HCT116 (cell line): ENCODE measurements at regions not wholly inside any gene's neighbourhood (a gene's known extent, or its start where the extent isn't known, plus 50 kb on each side); places are given as distances from the start of the nearest gene placed in this dataset.

Experiments used
- ATAC-seq: fragments of 200-7000 bp; cut with Tn5 transposase; 2 replicates; pipeline ENCODE4 v1.9.1; 2020; ENCODE audit warnings: mild to moderate bottlenecking, moderate library complexity
- BruUV-seq: library from RNA; stranded (reverse); fragments of 400-500 nt; replicated peaks from 2 replicates; lab custom pipeline; 2021; lab: Mats Ljungman, UMichigan
- CTCF ChIA-PET: fragments of 300-600 bp; sonication (Branson Sonifier 250); formaldehyde crosslinking; loops from one replicate; lab custom pipeline; 2021; ENCODE audit warnings: antibody characterized with exemption; lab: Charles Lee
- POLR2A ChIA-PET: fragments of 300-600, 350-600 bp; sonication (Branson Sonifier 250); formaldehyde crosslinking; loops from one replicate; lab custom pipeline; 2021; ENCODE audit warnings: antibody characterized with exemption; lab: Charles Lee
- RAD21 ChIA-PET, 2 experiments: fragments of 300-600 bp; sonication (Branson Sonifier 250); formaldehyde crosslinking; loops; one replicate each; lab custom pipeline; 2023; ENCODE audit warnings: low total read pairs in 2 of 2; ENCODE audit not compliant: uncharacterized antibody in 2 of 2, unreplicated experiment in 2 of 2, low non-redundant PET in 1 of 2; lab: Charles Lee
- DNase-seq: peaks from one replicate; pipeline ENCODE4 v3.0.0-alpha.2; 2010; ENCODE audit warnings: low read depth, low spot score
- H2AFZ ChIP-seq: fragments of 200-600 bp; shearing (Covaris generic), sonication (generic); 2 replicates; pipeline ENCODE4 v1.6.1; 2017; ENCODE audit warnings: low read depth, mixed run types, mixed read lengths, antibody characterized with exemption, low read length; ENCODE audit not compliant: poor library complexity, severe bottlenecking
- H3K27ac ChIP-seq: 2 replicates; pipeline ENCODE4 v1.5.1; 2012; ENCODE audit warnings: low read depth, low read length
- H3K27me3 ChIP-seq: fragments of 200-600 bp; sonication (generic); 2 replicates; pipeline ENCODE4 v1.6.1; 2016; ENCODE audit warnings: mixed run types, low read length, mixed read lengths; ENCODE audit not compliant: insufficient read depth
- H3K36me3 ChIP-seq, 2 experiments: fragments of 200-500 bp in 1 of 2; fragments of 200-600 bp in 1 of 2; sonication (Bioruptor generic) in 1 of 2; sonication (generic) in 1 of 2; 2 replicates each; pipeline versions ENCODE4 v1.5.1 to v1.6.1; 2014 to 2016; ENCODE audit warnings: low read length in 2 of 2, inconsistent platforms in 1 of 2, mixed read lengths in 1 of 2, mixed run types in 1 of 2; ENCODE audit not compliant: insufficient read depth in 2 of 2, control insufficient read depth in 1 of 2
- H3K4me1 ChIP-seq, 2 experiments: fragments of 200-600 bp in 1 of 2; sonication (generic) in 1 of 2; 2 replicates each; pipeline versions ENCODE4 v1.5.1 to v1.6.1; 2012 to 2017; ENCODE audit warnings: low read length in 2 of 2, inconsistent platforms in 1 of 2, mild to moderate bottlenecking in 1 of 2, mixed read lengths in 1 of 2, mixed run types in 1 of 2, moderate library complexity in 1 of 2; ENCODE audit not compliant: insufficient read depth in 2 of 2, control insufficient read depth in 1 of 2
- H3K4me2 ChIP-seq: fragments of 200-600 bp; sonication (generic); 2 replicates; pipeline ENCODE4 v1.6.1; 2017; ENCODE audit warnings: mixed run types, low read length, mixed read lengths
- H3K4me3 ChIP-seq, 2 experiments: fragments of 200-600 bp in 1 of 2; sonication (generic) in 1 of 2; replicated peaks in 1 of 2; 2 replicates each; pipeline ENCODE4 v1.5.1; 2011 to 2016; ENCODE audit warnings: low read length in 2 of 2, control low read depth in 1 of 2, low read depth in 1 of 2, mild to moderate bottlenecking in 1 of 2, mixed read lengths in 1 of 2, mixed run types in 1 of 2
- H3K79me2 ChIP-seq: fragments of 200-600 bp; sonication (generic); 2 replicates; pipeline ENCODE4 v1.6.1; 2017; ENCODE audit warnings: mild to moderate bottlenecking, mixed run types, low read length, moderate library complexity, mixed read lengths; ENCODE audit not compliant: insufficient read depth
- H3K9ac ChIP-seq: fragments of 200-600 bp; sonication (generic); 2 replicates; pipeline ENCODE4 v1.6.1; 2016; ENCODE audit warnings: low read length, mixed read lengths
- H3K9me2 ChIP-seq: fragments of 200-600 bp; sonication (generic), shearing (Covaris generic); 2 replicates; pipeline ENCODE4 v1.6.1; 2017; ENCODE audit warnings: mixed run types, mild to moderate bottlenecking, moderate library complexity; ENCODE audit not compliant: insufficient read depth
- H3K9me3 ChIP-seq, 2 experiments: fragments of 200-500 bp in 1 of 2; fragments of 200-600 bp in 1 of 2; sonication (Bioruptor generic) in 1 of 2; sonication (generic) in 1 of 2; 2 replicates each; pipeline ENCODE4 v1.6.1; 2014 to 2017; ENCODE audit warnings: low read length in 2 of 2, mixed read lengths in 2 of 2, inconsistent platforms in 1 of 2, low read depth in 1 of 2, mild to moderate bottlenecking in 1 of 2, mixed run types in 1 of 2, moderate library complexity in 1 of 2; ENCODE audit not compliant: control insufficient read depth in 1 of 2, insufficient read depth in 1 of 2
- H4K20me1 ChIP-seq: fragments of 200-600 bp; sonication (generic), shearing (Covaris generic); 2 replicates; pipeline ENCODE4 v1.6.1; 2017; ENCODE audit warnings: mixed run types, mild to moderate bottlenecking, moderate library complexity; ENCODE audit not compliant: insufficient read depth
- CEBPB ChIP-seq: IDR thresholded peaks from 2 replicates; pipeline ENCODE4 v1.6.1; 2012; ENCODE audit warnings: low read depth
- CTCF ChIP-seq, 3 experiments: fragments of 200-600 bp in 1 of 3; sonication (generic) in 1 of 3; IDR thresholded peaks in 2 of 3; conservative IDR thresholded peaks in 1 of 3; 2 replicates each; pipeline ENCODE4 v1.5.1; 2012 to 2017; ENCODE audit warnings: low read depth in 2 of 3, low read length in 2 of 3, antibody characterized with exemption in 1 of 3, borderline replicate concordance in 1 of 3, control low read depth in 1 of 3, mild to moderate bottlenecking in 1 of 3, mixed read lengths in 1 of 3, mixed run types in 1 of 3, moderate library complexity in 1 of 3; ENCODE audit not compliant: insufficient read depth in 1 of 3
- JUND ChIP-seq: IDR thresholded peaks from 2 replicates; pipeline ENCODE4 v1.6.1; 2012
- POLR2A ChIP-seq: IDR thresholded peaks from 2 replicates; pipeline ENCODE4 v1.7.0; 2011; ENCODE audit warnings: borderline replicate concordance; ENCODE audit not compliant: insufficient read depth, insufficient read length; ENCODE audit errors: extremely low read depth
- REST ChIP-seq: IDR thresholded peaks from 2 replicates; pipeline ENCODE4 v1.6.1; 2012; ENCODE audit warnings: low read depth
- SP1 ChIP-seq: IDR thresholded peaks from 2 replicates; pipeline ENCODE4 v1.6.1; 2012; ENCODE audit warnings: low read depth
- SRF ChIP-seq: IDR thresholded peaks from 2 replicates; pipeline ENCODE4 v1.6.1; 2012; ENCODE audit warnings: low read depth
- TCF7L2 ChIP-seq: IDR thresholded peaks from 2 replicates; pipeline ENCODE4 v1.7.0; 2011; ENCODE audit warnings: borderline replicate concordance, inconsistent platforms; ENCODE audit not compliant: insufficient read depth, insufficient read length; ENCODE audit errors: extremely low read depth
- ZBTB33 ChIP-seq: IDR thresholded peaks from 2 replicates; pipeline ENCODE4 v1.6.1; 2011; ENCODE audit warnings: mild to moderate bottlenecking, low read length, moderate library complexity; ENCODE audit not compliant: insufficient replicate concordance; ENCODE audit errors: extremely low read depth
- ZFX ChIP-seq: fragments of 450-650 bp; IDR thresholded peaks from 2 replicates; pipeline ENCODE4 v1.6.1; 2017
- ZNF274 ChIP-seq: fragments of 200-500 bp; sonication (Bioruptor generic); IDR thresholded peaks from 2 replicates; pipeline ENCODE4 v1.6.1; 2014; ENCODE audit warnings: mild to moderate bottlenecking, low read depth, low read length, inconsistent platforms
- intact Hi-C: fragments of 100-400 bp; cut with micrococcal nuclease; formaldehyde crosslinking; loops from 2 replicates; pipeline ENCODE4 v1.10.0; 2022

- no peaks in the 10 kb centered on the region for H3K36me3 ChIP-seq
- H3K27ac ChIP-seq = no peak overlapping the region
- BruUV-seq = no TSS peak
- no peaks in the 10 kb centered on the region for H3K9me3 ChIP-seq
- H3K4me3 ChIP-seq = no peak overlapping the region
- ChIA-PET POLR2A (no interaction called here), RAD21 (no interaction called here), CTCF (no interaction called here)
- H3K27me3 ChIP-seq = no peaks in the 10 kb centered on the region
- intact Hi-C loops = no loop called here
- no peaks in the 10 kb centered on the region for H3K9me2 ChIP-seq
- ATAC-seq (no peak), DNase-seq (no peak)
- no peak overlapping the region for H3K4me2 ChIP-seq
- H3K4me1 ChIP-seq = peaks cover 0 to 11% of the 10 kb centered on the region in 2 experiments; a peak in 2 of 4 replicates
- H3K9ac ChIP-seq = no peak overlapping the region
- TF ChIP-seq CTCF (IDR thresholded peaks at IDR 0.05 in 2 of 3, conservative IDR thresholded peaks at IDR 0.05 in 1 of 3; ENCODE audit: borderline replicate concordance in 1 of 3, insufficient read depth in 1 of 3, low read depth in 2 of 3, low read length in 2 of 3) = no peak
- TF ChIP-seq REST = no peak
- TF ChIP-seq TCF7L2 = no peak
- TF ChIP-seq ZNF274 = no peak
- no peak for TF ChIP-seq ZFX
- no peak for TF ChIP-seq JUND
- TF ChIP-seq ZBTB33 = no peak
- no peak for TF ChIP-seq CEBPB
- no peak for TF ChIP-seq SRF
- no peak for TF ChIP-seq SP1
- no peak for TF ChIP-seq POLR2A
- H3K79me2 ChIP-seq = no peaks in the 10 kb centered on the region
- no peaks in the 10 kb centered on the region for H4K20me1 ChIP-seq
- no peak overlapping the region for H2AFZ ChIP-seq
These were observed 131.7 kb downstream of the DCK start for GRCh38 chr4:71125137-71125536.
